HG03558 (cell line): ENCODE measurements at regions not wholly inside any gene's neighbourhood (a gene's known extent, or its start where the extent isn't known, plus 50 kb on each side); places are given as distances from the start of the nearest gene placed in this dataset.

ENCODE experiments used
- ATAC-seq: cut with Tn5 transposase; IDR thresholded peaks from one replicate; pipeline ENCODE4 v1.9.1; 2021; ENCODE audit warnings: moderate number of reproducible peaks; ENCODE audit not compliant: unreplicated experiment; ENCODE audit errors: extremely low read depth

GRCh38 chr16:9695152-9695551 is 487.1 kb downstream of the GRIN2A start:
- ATAC-seq: no peak
